Stimulated activated CD4-positive, alpha-beta T cell treated with anti-CD3 and anti-CD28 coated beads, Interleukin-4, amount 100 ng/mL, for 4 hours (primary cell): ENCODE measurements at regions not wholly inside any gene's neighbourhood (a gene's known extent, or its start where the extent isn't known, plus 50 kb on each side); places are given as distances from the start of the nearest gene placed in this dataset.

Source experiments
- DNase-seq, 2 experiments: peaks; one replicate each; pipeline ENCODE4 v3.0.0-alpha.2; 2020

DNA sequence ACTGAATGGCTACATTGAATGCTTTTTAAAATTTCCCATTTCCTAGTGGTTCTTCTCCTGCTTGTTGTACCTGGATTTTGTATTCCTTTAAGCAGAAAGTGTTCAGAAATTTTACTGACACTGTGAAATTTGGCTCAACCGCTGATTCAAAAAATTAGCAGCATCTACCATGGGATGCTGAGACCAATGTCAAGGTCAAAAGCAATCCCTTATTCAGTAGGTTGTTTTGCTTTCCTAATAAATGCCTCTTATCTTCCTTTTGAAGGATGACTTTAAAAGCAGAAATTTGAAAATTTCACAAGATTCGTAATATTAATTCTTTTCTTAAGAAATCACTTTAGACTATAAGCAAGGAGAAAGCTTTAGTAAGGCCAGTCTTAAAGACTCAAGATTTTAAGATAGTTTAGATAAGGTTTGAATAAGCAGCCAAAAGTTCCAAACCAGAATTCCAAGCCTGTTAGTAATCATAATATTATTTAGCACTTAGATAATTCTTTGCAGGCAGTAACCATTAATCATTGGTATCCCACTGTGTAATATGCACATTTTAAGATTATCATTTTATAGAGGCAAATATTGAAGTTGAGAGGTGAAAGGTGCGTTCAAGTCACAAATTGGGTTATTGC is 508.8 kb downstream of the ANKRD50 start:
- DNase-seq: no peak

- no peak for DNase-seq
Observed at GRCh38 chr4:124206779-124207605, 505.5 kb downstream of the ANKRD50 start.

DNA sequence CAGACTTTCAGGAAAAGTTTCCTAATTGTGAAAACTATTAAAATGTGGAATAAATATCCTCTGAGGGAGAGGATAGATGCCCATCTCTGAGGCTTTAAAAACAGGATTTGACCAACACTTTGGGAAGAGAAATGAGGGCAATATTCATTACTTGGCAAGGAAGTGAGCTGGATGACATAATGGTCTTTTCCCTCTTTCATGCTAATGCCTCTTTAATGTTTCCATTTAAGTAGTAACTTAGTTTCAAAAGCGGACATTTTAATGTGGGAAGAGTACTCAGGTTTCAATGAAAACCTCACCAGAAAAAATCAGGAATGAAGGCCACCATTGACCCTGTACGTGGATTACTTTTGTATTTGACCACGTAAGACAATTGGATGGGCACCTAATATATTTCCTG is 503.3 kb downstream of the ANKRD50 start:
- DNase-seq: no peak

DNA sequence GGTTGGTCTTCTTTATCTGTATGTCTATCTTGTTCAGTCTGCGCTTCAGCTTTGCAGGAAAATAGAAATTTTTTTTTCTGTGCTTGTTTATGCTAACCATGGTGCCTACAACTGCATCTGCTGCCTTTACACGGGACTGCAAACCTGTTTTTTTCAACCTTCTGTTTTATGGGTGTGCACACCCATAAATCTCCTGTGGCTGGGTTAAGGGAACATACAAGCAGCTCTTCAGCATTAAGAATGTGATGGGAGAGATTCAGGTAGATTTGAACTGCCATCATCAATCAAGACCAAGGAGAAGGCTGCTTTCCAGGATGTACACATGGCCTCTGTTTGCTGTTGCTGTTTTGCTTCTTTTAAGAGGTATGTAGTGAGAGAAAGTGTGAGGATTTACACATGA is 502.9 kb downstream of the ANKRD50 start:
- DNase-seq: no peak

GRCh38 chr4:124210746-124211145 is 501.8 kb downstream of the ANKRD50 start:
- DNase-seq: no peak

- no peak for DNase-seq
Observed at GRCh38 chr4:124212815-124213630, 499.5 kb downstream of the ANKRD50 start.

- no peak for DNase-seq
Observed at GRCh38 chr4:124219389-124219788, 493.1 kb downstream of the ANKRD50 start.

DNA sequence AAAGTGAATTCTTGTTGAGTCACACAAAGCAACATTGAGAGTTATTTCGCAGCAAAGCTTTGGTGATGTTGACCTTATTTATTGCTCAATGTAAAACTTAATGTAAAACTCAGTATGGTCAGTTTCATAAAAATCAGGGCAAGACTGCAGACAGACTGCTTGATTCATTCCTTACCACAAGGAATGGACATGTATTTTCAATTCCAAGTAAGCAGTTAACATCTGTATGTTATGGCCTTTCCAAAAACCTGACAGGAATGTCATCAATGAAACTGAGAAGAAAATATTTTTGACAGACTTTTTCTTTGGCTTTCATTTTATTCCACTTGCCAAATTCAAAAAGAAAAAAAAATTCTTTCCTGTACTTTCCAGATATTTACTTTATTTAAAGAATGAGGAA is 488.3 kb downstream of the ANKRD50 start:
- no peak for DNase-seq

DNA sequence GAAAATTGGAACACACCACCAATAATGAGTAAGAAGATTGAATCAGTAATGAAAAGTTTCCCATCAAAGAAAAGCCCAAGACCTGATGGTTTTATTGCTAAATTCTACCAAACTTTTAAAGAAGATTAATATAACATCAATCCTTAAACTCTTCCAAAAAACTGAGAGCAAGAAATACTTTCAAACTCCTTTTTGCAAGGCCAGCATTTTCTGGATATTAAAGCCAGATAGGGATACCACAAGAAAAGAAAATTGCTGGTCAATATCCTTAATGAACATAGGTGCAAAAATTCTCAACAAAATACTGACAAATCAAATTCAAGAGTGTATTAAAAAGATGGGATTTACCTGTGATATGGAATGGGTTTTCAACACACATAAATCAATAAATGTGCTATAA is 484.6 kb downstream of the ANKRD50 start:
- DNase-seq: no peak

DNA sequence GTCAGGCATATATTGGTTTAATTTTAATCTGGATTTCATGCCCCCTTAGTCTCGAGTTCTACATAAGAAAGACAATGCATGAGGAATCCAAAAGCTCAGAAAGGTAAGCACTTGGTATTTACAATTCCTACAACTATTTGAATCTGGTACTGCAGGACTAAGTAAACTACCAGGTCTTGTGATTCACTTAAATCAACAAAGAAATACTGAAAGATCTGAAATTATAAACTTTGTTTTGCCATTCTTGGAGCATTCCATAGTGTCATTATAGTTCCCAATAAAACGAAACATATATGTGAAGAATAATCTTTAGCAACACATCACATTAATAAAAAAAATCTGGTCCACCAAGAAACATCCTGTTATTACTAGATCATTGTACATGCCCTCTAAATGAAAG is 482.3 kb downstream of the ANKRD50 start:
- no peak for DNase-seq

GRCh38 chr4:124234771-124235170 is 477.8 kb downstream of the ANKRD50 start:
- no peak for DNase-seq

- no peak for DNase-seq
Observed at GRCh38 chr4:124243671-124244366, 468.7 kb downstream of the ANKRD50 start.

DNA sequence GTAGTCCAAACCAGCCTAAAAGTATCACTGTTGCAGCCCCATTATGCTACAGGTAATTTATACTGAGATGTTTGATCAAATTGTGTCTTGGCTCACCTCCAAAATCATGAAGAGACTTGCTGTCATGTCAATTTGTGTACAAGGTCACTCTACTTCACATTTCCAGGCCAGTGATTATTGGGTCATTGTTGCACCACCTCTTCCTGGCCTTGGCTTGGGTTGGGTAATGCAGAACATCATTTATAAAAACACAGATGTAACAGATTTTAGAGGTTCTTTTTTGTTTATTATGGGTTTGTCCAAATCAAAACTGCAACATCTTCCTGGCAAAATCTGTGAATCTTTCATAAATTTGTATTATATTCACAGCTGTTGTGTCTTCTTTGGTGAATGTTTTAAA is 459.5 kb downstream of the ANKRD50 start:
- no peak for DNase-seq

DNA sequence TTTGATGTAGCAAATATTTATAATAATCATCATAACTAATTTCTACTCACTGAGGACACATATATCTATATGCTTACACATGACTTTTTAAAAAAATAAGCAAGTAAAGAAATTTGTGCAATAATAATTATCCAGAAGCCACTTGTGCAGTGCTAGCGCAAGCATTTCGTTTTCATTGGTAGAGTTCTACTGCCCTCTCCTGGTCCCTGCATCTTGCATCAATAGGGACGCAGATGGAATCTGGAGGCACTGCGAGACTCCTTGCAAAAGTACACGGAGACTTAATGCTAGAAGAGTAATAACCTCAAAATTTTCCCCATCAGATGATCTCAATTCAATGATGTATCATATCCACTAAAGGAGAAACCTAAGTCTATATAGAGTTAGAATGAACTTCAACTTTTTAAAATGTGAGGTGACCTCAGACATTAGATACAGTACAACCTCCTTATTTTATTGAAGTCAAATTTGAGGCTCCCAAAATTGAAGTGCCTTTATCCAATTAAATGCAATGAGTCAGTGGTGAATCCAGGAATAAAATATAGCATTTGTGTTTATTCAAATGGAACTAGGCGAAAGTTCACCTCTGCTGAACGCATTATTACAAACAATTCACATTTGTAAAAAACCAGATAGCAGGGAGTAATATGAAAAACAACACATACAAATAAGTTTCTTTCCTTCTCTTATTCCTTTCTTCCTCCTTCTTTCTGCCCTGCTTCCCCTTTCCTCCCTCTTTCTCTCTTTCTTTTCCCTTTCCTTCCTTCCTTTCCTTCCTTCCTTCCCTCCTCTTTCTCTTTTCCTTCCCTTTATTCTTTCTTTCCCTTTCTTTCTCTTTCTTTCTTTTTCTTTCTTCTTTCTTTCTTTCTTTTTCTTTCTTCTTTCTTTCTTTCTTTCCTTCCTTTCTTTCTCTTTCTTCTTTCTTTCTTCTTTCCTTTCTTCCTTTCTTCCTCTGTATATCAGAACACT is 450.0 kb downstream of the ANKRD50 start:
- DNase-seq: peak in 1 of 2 experiments; percentile 7

- DNase-seq: no peak
Observed at GRCh38 chr4:124265701-124266100, 446.8 kb downstream of the ANKRD50 start.

DNA sequence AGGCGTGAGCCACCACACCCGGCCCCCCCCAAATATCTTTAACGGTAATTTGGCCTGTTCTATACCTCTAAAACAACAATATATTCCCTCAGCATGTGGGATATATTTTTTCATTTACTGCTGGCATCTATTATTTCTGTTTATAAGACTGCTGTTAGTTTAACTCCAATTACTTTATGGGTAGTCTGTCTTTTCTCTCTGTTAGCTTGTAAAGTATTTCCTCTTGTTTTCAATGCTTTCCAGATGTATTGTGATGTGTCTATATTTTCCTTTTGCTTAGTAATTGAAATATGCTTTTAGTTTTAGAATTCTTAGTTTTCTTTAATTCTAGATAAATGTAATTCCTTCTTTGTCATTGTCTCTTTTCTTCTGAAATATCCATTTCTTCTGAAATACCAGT is 445.8 kb downstream of the ANKRD50 start:
- DNase-seq: no peak

DNA sequence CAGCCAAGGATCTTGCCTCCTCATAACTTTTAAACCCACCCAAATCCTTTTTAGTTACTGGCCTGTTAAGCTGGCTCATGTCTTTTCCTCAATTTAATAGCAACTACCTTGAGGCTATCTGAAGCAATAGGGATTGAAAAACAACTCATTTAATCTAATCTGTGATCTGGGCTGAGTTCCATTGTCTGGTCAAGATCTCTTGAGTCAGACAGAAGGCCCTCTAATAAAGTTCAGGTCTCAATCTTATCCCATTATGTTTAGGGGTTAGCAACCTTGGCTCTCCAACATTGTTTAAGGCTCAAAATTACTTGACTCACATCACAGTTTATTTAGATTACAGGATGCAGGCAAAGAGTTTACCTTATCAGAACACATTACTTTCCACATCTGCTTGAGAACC is 436.1 kb downstream of the ANKRD50 start:
- DNase-seq: no peak

DNA sequence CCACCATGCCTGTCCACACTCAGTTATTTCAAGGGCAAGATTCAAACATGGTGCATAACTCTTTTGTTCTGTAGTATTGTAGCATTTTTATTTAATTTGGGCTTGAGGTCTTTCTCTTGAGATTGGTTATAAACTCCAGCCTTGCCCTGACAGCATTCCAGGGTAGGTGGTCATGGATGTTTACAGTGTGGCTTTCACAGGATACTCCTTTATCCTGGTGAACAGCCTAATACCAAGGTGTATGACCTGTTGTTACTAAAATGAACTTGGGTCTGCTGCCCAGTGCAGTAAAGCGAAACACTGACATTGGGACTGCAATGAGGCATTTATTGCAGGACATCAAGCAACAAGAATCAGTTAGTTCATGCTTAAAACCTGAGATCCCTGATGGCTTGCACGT is 434.8 kb downstream of the ANKRD50 start:
- DNase-seq: no peak

DNA sequence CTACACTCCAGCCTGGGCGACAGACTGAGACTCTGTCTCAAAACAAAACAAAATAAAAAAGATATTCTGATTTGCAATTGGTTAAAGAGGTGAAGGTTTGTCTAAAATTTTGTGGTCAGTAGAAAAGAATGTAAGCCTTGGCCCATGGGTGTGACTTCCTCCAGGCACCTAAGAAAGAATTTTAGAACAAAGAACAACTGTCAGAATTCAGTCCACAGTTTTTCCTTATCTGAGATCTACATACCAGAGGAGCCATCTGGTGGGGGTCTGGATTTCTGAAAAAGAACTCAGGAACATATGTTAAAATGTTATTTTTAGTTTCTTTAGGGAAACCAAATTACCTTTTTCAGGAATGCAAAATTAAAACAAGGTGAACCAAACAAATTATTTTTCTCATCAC is 434.1 kb downstream of the ANKRD50 start:
- DNase-seq: no peak

DNA sequence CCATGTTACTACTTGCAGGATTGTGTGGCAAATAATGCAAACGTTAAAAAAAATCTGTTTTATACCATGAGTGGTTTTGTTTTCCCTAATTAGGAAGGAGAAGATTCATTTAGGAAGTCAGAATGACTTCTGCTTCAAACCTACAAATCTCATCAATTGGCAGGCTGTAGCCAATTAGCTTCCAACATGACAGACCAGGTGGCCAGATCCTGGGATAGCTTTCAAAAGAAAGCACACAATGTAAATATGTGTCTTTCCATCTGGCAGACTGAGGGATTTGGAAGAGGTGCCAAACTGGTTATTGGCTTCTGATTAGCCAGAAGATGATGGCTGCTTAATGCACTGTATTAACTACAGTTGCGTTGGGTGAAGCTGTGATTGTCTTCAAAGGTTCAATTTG is 432.8 kb downstream of the ANKRD50 start:
- DNase-seq: no peak

- no peak for DNase-seq
Observed at GRCh38 chr4:124282301-124282898, 430.1 kb downstream of the ANKRD50 start.
